Right lobe of liver (tissue), 6 donors: ENCODE measurements at regions not wholly inside any gene's neighbourhood (a gene's known extent, or its start where the extent isn't known, plus 50 kb on each side); places are given as distances from the start of the nearest gene placed in this dataset.
A peak's percentile ranks its signal among the peaks of the same experiment; 100 is the strongest.

Experiments used
- ATAC-seq, 4 donors: fragments of 200-7000 bp; cut with Tn5 transposase; one replicate each; pipeline ENCODE4 v1.9.1; 2020; ENCODE audit warnings: mild to moderate bottlenecking in 4 of 4, moderate library complexity in 4 of 4
- DNase-seq, 3 donors: peaks; one replicate each; pipeline ENCODE4 v3.0.0-alpha.2; 2020
- H3K27ac ChIP-seq, 3 donors: fragments of 200-600 bp; one replicate each; pipeline ENCODE4 v1.8.0; 2022
- H3K27me3 ChIP-seq, 2 donors: fragments of 200-600 bp; one replicate each; pipeline ENCODE4 v1.8.0; 2022
- H3K36me3 ChIP-seq, 4 donors: fragments of 200-600 bp; sonication (generic) in 1 of 4; one replicate each; pipeline versions ENCODE4 v1.5.1 to v1.8.0; 2017 to 2022; ENCODE audit warnings: control low read depth in 1 of 4
- H3K4me1 ChIP-seq, 4 donors: fragments of 200-600 bp; sonication (generic) in 1 of 4; one replicate each; pipeline versions ENCODE4 v1.5.1 to v1.8.0; 2017 to 2022; ENCODE audit warnings: control low read depth in 1 of 4
- H3K4me3 ChIP-seq, 3 donors: fragments of 200-600 bp; one replicate each; pipeline ENCODE4 v1.8.0; 2022
- H3K9me3 ChIP-seq, 4 donors: fragments of 200-600 bp; sonication (generic) in 1 of 4; one replicate each; pipeline versions ENCODE4 v1.5.1 to v1.8.0; 2017 to 2022; ENCODE audit warnings: control low read depth in 1 of 4
- POLR2A ChIP-seq: fragments of 450-650 bp; IDR thresholded peaks from one replicate; pipeline ENCODE4 v1.6.1; 2017; ENCODE audit warnings: antibody characterized with exemption, mild to moderate bottlenecking
- WGBS: methylation state at CpG from one replicate; pipeline ENCODE4 v1.1.6; 2018; ENCODE audit warnings: low coverage, low lambda C conversion rate; ENCODE audit not compliant: insufficient coverage; ENCODE audit errors: missing lambda C conversion rate; 5-methylcytosine and 5-hydroxymethylcytosine counted together
- intact Hi-C, 2 donors: fragments of 100-400 bp; cut with DNase I; formaldehyde crosslinking; loops; one replicate each; pipeline versions ENCODE4 v1.11.2 to v1.14.1; 2022
- TF ChIP-seq, protein P1 (sequence below), 4 donors: fragments of 200-600 bp in 3 of 4; fragments of 450-650 bp in 1 of 4; IDR thresholded peaks; one replicate each; pipeline versions ENCODE4 v1.5.1 to v1.8.0; 2016 to 2022; ENCODE audit warnings: antibody characterized with exemption in 4 of 4, mild to moderate bottlenecking in 2 of 4
- donor health status: DM: no; HTN: yes; CAD: no.
- donor health status: DM: no; HTN: no; CAD: no.
- donor health status: DM: no; HTN: no; CAD: no.
- donor health status: DM: no; HTN: yes; CAD: no.
- donor health status: DM: no; HTN: yes; CAD: no.

DNA sequence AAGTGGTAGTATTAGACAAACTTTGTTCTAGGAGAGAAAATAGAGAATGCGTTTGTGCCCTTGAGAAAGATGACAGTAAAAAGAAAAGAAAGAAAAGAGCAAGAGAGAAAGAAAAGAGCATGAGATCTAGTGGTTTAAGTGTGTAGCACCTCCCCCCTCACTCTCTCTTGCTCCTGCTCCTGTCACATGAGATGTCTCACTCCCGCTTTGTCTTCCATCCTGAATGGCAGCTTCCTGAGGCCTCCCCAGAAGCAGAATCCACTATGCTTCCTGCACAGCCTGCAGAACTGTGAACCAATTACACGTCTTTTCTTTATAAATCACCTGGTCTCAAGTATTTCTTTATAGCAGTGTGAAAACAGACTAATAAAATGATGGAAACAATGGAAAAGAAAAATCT lies 499.6 kb downstream of the ACTRT1 start:
- Histone ChIP-seq H3K27me3 (no peaks in the 10 kb centered on the region), H3K4me3 (no peak overlapping the region), H3K36me3 (no peaks in the 10 kb centered on the region), H3K9me3 (no peaks in the 10 kb centered on the region), H3K27ac (no peak overlapping the region), H3K4me1 (no peaks in the 10 kb centered on the region)
- ATAC-seq, result no peak
- no peak for TF ChIP-seq POLR2A
- TF ChIP-seq, protein P1, sequence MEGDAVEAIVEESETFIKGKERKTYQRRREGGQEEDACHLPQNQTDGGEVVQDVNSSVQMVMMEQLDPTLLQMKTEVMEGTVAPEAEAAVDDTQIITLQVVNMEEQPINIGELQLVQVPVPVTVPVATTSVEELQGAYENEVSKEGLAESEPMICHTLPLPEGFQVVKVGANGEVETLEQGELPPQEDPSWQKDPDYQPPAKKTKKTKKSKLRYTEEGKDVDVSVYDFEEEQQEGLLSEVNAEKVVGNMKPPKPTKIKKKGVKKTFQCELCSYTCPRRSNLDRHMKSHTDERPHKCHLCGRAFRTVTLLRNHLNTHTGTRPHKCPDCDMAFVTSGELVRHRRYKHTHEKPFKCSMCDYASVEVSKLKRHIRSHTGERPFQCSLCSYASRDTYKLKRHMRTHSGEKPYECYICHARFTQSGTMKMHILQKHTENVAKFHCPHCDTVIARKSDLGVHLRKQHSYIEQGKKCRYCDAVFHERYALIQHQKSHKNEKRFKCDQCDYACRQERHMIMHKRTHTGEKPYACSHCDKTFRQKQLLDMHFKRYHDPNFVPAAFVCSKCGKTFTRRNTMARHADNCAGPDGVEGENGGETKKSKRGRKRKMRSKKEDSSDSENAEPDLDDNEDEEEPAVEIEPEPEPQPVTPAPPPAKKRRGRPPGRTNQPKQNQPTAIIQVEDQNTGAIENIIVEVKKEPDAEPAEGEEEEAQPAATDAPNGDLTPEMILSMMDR (IDR thresholded peaks at IDR 0.05), result no peak
- DNase-seq, result no peak
- 28% methylated on average over 3 of the region's 3 CpGs for WGBS
- intact Hi-C loops, result no loop called here

DNA sequence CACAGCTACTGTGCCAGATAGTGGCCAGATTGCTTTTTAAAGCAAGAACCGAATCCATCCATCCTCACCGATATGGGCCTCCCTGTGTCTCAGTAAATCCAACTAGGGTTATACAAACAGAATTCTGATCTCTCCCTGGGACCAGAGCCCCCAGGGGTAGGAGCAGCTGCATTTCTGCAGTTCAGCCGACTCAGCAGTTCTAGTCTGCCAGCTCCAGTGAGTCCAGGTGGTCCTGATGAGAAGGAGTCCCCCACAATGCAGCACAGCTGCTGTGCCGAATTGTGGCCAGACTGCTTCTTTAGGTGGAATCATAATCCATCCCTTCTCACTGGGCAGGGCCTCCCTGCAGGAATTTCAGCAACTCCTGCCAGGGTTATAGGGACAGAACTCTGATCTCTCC lies 532.9 kb downstream of the ACTRT1 start:
- ATAC-seq (no peak), DNase-seq (peak in 1 of 3 donors; percentile 24)
- Histone ChIP-seq H3K36me3 (no peaks in the 10 kb centered on the region), H3K27me3 (no peaks in the 10 kb centered on the region), H3K27ac (no peak overlapping the region), H3K4me1 (no peaks in the 10 kb centered on the region), H3K9me3 (no peaks in the 10 kb centered on the region), H3K4me3 (no peak overlapping the region)
- TF ChIP-seq POLR2A, result no peak
- TF ChIP-seq, protein P1 (IDR thresholded peaks at IDR 0.05), result no peak
- 51% methylated on average over 3 of the region's 4 CpGs for WGBS
- intact Hi-C loops, result no loop called here

DNA sequence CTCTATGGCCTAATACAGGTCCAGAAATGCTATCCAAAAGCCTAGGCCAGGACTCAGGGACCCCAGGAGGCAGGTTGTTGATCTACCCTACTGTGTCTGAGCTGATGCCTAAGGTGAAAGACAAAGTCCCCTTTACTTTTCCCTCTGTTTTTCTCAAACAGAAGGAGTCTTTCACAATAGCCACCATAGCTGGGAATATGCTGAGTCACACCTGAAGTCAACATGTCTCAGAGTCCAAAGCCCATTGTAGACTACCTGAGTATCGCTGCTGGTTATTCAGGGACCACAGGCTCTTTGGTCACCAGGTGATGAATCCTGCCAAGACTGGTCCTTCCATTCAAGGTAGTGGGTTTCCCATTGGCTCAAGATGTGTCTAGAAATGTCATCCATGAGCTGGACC lies 562.2 kb downstream of the ACTRT1 start:
- no peaks in the 10 kb centered on the region for H3K9me3 ChIP-seq
- intact Hi-C loops, result no loop called here
- WGBS, result 60% methylated on average over 1 of the region's 1 CpG
- H3K4me1 ChIP-seq, result no peaks in the 10 kb centered on the region
- no peak overlapping the region for H3K27ac ChIP-seq
- no peak for DNase-seq
- TF ChIP-seq, protein P1 (IDR thresholded peaks at IDR 0.05), result no peak
- no peak for TF ChIP-seq POLR2A
- no peaks in the 10 kb centered on the region for H3K36me3 ChIP-seq
- no peaks in the 10 kb centered on the region for H3K27me3 ChIP-seq
- ATAC-seq, result no peak
- no peak overlapping the region for H3K4me3 ChIP-seq

DNA sequence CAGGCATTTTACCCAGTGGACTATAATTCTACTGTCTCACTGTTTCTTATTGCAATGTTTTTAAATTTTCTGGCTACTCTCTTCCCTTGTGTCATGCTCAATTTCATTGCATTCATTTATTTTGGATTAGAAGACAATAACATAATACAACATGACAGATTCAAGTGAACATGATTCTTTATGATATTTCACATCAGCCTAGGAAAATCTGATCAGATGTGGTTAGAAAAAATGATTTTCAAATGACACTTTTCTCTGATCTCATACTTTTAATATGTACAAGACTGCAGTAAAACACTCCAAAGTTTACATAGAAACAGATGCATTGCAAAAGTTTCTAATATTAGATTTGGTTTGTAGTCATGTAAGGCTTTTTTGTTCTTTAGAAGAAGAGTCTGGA lies 586.0 kb downstream of the ACTRT1 start:
- ATAC-seq (no peak), DNase-seq (no peak)
- no peak for TF ChIP-seq POLR2A
- TF ChIP-seq, protein P1 (IDR thresholded peaks at IDR 0.05), result no peak
- intact Hi-C loops, result no loop called here
- Histone ChIP-seq H3K4me1 (no peaks in the 10 kb centered on the region), H3K27ac (no peak overlapping the region), H3K4me3 (no peak overlapping the region), H3K36me3 (no peaks in the 10 kb centered on the region), H3K9me3 (no peaks in the 10 kb centered on the region), H3K27me3 (peaks cover 0 to 7% of the 10 kb centered on the region in 2 donors)

DNA sequence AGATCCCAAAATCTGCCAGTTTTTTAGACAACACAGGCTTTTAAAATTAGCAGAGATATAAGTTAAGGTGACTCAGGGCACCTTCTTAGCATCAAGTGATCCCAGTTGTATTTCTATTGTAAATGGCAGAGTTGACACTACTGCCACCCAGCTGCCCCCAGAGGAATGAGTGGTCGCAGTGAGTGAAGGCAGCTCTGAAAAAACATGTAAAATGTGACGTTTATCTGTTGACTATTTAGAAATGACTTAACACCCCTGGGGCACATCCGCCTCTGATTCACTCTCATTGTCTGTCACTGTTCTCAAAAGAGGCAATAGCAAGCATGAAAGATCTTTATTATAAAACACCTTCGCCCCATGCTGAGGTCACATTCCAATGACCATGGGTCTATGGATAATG lies 592.4 kb downstream of the ACTRT1 start:
- ATAC-seq, result no peak
- no peaks in the 10 kb centered on the region for H3K9me3 ChIP-seq
- 22% methylated on average over 4 of the region's 4 CpGs for WGBS
- DNase-seq, result no peak
- no peaks in the 10 kb centered on the region for H3K36me3 ChIP-seq
- H3K4me1 ChIP-seq, result no peaks in the 10 kb centered on the region
- TF ChIP-seq, protein P1 (IDR thresholded peaks at IDR 0.05), result no peak
- no peak for TF ChIP-seq POLR2A
- peaks cover 0 to 7% of the 10 kb centered on the region in 2 donors for H3K27me3 ChIP-seq
- intact Hi-C loops, result no loop called here
- H3K4me3 ChIP-seq, result no peak overlapping the region
- no peak overlapping the region for H3K27ac ChIP-seq
